Osteoblast (primary cell): ENCODE measurements at regions not wholly inside any gene's neighbourhood (a gene's known extent, or its start where the extent isn't known, plus 50 kb on each side); places are given as distances from the start of the nearest gene placed in this dataset.

ENCODE experiments used
- DNase-seq: peaks from one replicate; pipeline ENCODE4 v3.0.0; 2011; ENCODE audit warnings: low spot score, mixed read lengths; ENCODE audit not compliant: insufficient read length; ENCODE audit errors: missing footprints
- H2AFZ ChIP-seq: 2 replicates; pipeline ENCODE4 v1.6.0; 2011; ENCODE audit warnings: mild to moderate bottlenecking, low read length
- H3K27ac ChIP-seq: 2 replicates; pipeline ENCODE4 v1.5.1; 2011; ENCODE audit warnings: mild to moderate bottlenecking, low read depth, low read length, moderate library complexity
- H3K27me3 ChIP-seq: 2 replicates; pipeline ENCODE4 v1.6.0; 2012; ENCODE audit warnings: mild to moderate bottlenecking, control low read depth, inconsistent platforms, low read length, moderate library complexity; ENCODE audit not compliant: insufficient read depth
- H3K36me3 ChIP-seq: 2 replicates; pipeline ENCODE4 v1.5.1; 2011; ENCODE audit warnings: mild to moderate bottlenecking, low read length, control low read depth, moderate library complexity; ENCODE audit not compliant: insufficient read depth
- H3K4me1 ChIP-seq: 2 replicates; pipeline ENCODE4 v1.5.1; 2011; ENCODE audit warnings: mild to moderate bottlenecking, low read length, control low read depth, moderate library complexity; ENCODE audit not compliant: insufficient read depth
- H3K4me2 ChIP-seq: 2 replicates; pipeline ENCODE4 v1.6.0; 2011; ENCODE audit warnings: mild to moderate bottlenecking, low read length; ENCODE audit not compliant: insufficient read depth
- H3K4me3 ChIP-seq: fragments of 200-600 bp; sonication (generic); 3 replicates; pipeline ENCODE4 v1.5.1; 2012; ENCODE audit warnings: mild to moderate bottlenecking, low read length, inconsistent platforms; ENCODE audit not compliant: insufficient read depth
- H3K79me2 ChIP-seq: 2 replicates; pipeline ENCODE4 v1.6.0; 2012; ENCODE audit warnings: mild to moderate bottlenecking, low read length, control low read depth, inconsistent platforms; ENCODE audit not compliant: insufficient read depth
- H3K9me3 ChIP-seq: 2 replicates; pipeline ENCODE4 v1.5.1; 2011; ENCODE audit warnings: low read depth, low read length, control low read depth
- H4K20me1 ChIP-seq: 2 replicates; pipeline ENCODE4 v1.6.0; 2012; ENCODE audit warnings: mild to moderate bottlenecking, low read length, control low read depth; ENCODE audit not compliant: insufficient read depth
- TF ChIP-seq, protein P1 (sequence below): IDR thresholded peaks from 2 replicates; pipeline ENCODE4 v1.5.1; 2011; ENCODE audit warnings: mild to moderate bottlenecking, low read depth, low read length, moderate library complexity; ENCODE audit errors: extremely low read depth

DNA sequence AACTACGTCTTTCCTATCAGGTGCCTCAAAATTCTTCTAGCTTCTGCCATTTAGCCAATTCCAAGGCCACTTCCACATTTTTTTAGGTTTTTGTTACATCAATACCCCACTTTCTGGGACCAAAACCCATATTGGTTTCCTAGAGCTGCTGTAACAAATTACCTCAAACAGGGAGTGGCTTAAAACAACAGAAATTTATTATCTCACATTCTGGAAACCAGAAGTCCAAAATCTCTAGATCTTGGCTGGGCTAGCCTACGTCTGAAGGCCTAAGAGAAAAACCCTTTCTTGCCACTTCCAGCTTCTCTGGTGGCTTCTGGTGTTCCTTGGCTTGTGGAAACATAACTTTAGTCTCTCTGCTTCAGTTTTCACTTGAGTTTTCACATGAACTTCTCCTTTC, 85.1 kb upstream of the BMPER start:
- no peak overlapping the region for H3K4me3 ChIP-seq
- no peak overlapping the region for H3K4me2 ChIP-seq
- peaks cover 16% of the 10 kb centered on the region for H3K4me1 ChIP-seq
- H3K9me3 ChIP-seq: no peaks in the 10 kb centered on the region
- no peak for DNase-seq
- TF ChIP-seq, protein P1, sequence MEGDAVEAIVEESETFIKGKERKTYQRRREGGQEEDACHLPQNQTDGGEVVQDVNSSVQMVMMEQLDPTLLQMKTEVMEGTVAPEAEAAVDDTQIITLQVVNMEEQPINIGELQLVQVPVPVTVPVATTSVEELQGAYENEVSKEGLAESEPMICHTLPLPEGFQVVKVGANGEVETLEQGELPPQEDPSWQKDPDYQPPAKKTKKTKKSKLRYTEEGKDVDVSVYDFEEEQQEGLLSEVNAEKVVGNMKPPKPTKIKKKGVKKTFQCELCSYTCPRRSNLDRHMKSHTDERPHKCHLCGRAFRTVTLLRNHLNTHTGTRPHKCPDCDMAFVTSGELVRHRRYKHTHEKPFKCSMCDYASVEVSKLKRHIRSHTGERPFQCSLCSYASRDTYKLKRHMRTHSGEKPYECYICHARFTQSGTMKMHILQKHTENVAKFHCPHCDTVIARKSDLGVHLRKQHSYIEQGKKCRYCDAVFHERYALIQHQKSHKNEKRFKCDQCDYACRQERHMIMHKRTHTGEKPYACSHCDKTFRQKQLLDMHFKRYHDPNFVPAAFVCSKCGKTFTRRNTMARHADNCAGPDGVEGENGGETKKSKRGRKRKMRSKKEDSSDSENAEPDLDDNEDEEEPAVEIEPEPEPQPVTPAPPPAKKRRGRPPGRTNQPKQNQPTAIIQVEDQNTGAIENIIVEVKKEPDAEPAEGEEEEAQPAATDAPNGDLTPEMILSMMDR: no peak
- H3K79me2 ChIP-seq: no peaks in the 10 kb centered on the region
- no peak overlapping the region for H2AFZ ChIP-seq
- no peaks in the 10 kb centered on the region for H3K36me3 ChIP-seq
- H3K27me3 ChIP-seq: no peaks in the 10 kb centered on the region
- no peaks in the 10 kb centered on the region for H4K20me1 ChIP-seq
- no peak overlapping the region for H3K27ac ChIP-seq

DNA sequence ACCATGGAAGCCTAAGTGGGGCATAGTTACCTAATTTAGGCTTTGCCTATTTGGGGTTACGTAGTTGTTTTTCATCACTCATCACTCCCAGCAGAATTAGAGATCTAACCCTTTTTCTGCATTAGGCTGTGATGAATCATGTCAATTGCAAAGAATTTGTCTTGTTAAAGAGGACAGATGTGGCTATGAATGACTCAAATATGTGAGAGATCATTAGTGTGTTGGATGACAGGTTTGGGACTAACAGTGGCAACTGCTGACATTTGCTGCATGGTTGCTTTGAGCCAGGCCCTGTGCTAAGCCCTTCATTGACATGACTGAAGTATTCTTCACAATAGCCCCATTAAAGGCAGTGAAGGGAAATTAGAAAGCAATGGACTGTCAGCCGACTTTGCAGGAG, 83.4 kb upstream of the BMPER start:
- peak; percentile 79 for DNase-seq
- Histone ChIP-seq H3K9me3 (no peaks in the 10 kb centered on the region), H3K4me2 (no peak overlapping the region), H3K27me3 (no peaks in the 10 kb centered on the region), H3K4me1 (peaks cover 22% of the 10 kb centered on the region), H2AFZ (no peak overlapping the region), H3K79me2 (no peaks in the 10 kb centered on the region), H3K36me3 (no peaks in the 10 kb centered on the region), H3K4me3 (no peak overlapping the region), H4K20me1 (no peaks in the 10 kb centered on the region), H3K27ac (no peak overlapping the region)
- TF ChIP-seq, protein P1: no peak

DNA sequence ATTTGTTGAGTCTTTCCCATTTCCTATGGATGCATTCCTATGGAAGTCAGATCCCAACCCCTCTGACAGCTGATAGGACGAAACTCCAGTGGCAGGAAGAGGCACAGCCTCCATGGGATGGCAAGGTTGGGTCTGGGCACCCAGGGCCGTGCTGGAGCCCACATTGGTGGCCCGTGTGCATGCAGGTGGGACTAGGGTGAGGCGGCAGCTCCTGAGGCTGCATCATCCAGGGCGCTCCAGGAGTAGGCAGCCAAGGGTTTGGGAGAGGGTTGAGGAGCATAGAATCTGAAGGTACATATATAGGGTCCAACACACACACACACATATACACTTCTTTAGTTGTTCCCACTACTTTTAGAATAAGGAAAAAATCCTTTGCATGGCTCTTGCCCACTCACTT, 81.4 kb upstream of the BMPER start:
- H4K20me1 ChIP-seq: no peaks in the 10 kb centered on the region
- TF ChIP-seq, protein P1: no peak
- H2AFZ ChIP-seq: no peak overlapping the region
- no peak overlapping the region for H3K4me2 ChIP-seq
- no peak overlapping the region for H3K4me3 ChIP-seq
- no peak for DNase-seq
- H3K4me1 ChIP-seq: peaks cover 22% of the 10 kb centered on the region
- H3K9me3 ChIP-seq: no peaks in the 10 kb centered on the region
- H3K36me3 ChIP-seq: no peaks in the 10 kb centered on the region
- no peaks in the 10 kb centered on the region for H3K79me2 ChIP-seq
- H3K27me3 ChIP-seq: no peaks in the 10 kb centered on the region
- no peak overlapping the region for H3K27ac ChIP-seq

DNA sequence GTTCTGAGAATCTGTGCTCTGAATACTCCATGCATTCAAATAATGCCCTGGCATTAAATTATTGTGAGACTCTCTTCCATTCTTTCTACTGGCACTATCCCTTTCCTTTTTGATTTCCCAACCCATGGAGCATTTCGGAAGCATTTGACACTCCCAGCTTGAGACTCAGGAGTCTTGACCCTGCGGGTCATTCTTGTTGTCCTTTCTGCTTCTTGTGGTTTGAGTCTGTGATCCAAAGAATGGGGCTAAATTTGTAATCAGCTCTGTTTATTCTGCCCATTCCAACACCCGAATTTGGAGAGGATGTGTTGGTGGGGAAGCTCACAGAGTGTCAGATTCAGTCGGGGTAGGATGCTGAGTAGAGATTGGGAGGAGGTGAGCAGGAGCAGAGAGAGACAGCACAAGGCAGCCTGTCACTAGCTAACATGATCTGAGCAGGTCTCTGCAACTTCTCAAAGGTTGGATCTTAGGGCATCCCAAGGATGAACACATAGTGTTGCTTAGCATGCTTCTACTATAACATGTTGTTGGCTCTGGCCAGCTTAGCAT, 80.4 kb upstream of the BMPER start:
- DNase-seq: peak; percentile 73

More for the DNA sequence above, 80.4 kb upstream of the BMPER start:
- no peak overlapping the region for H3K27ac ChIP-seq
- H3K4me3 ChIP-seq: peak overlapping the region; percentile 0
- H3K79me2 ChIP-seq: no peaks in the 10 kb centered on the region
- peak overlapping the region; percentile 6 for H2AFZ ChIP-seq
- H3K4me1 ChIP-seq: peaks cover 22% of the 10 kb centered on the region
- H4K20me1 ChIP-seq: no peaks in the 10 kb centered on the region
- H3K27me3 ChIP-seq: no peaks in the 10 kb centered on the region
- no peaks in the 10 kb centered on the region for H3K9me3 ChIP-seq
- no peaks in the 10 kb centered on the region for H3K36me3 ChIP-seq
- peak overlapping the region; percentile 22 for H3K4me2 ChIP-seq
- TF ChIP-seq, protein P1: no peak
